ENCODE measurements at regions not wholly inside any gene's neighbourhood (a gene's known extent, or its start where the extent isn't known, plus 50 kb on each side); places are given as distances from the start of the nearest gene placed in this dataset.

GRCh38 chr14:82886670-82887069, 1353.0 kb upstream of the SEL1L start:
- Histone ChIP-seq H3K27me3 (ENCODE audit: control insufficient read depth, insufficient read depth, low read length) (no peaks in the 10 kb centered on the region), H3K9me3 (ENCODE audit: control insufficient read depth in 2 of 3, insufficient read depth in 1 of 3, low read length in 3 of 3) (no peaks in the 10 kb centered on the region), H3K27ac (ENCODE audit: low read depth in 2 of 2, low read length in 2 of 2) (no peak overlapping the region), H3K4me1 (ENCODE audit: control insufficient read depth in 2 of 3, insufficient read depth in 2 of 3, low read depth in 1 of 3, low read length in 3 of 3) (no peaks in the 10 kb centered on the region), H3K36me3 (ENCODE audit: control insufficient read depth in 2 of 3, insufficient read depth in 3 of 3, low read length in 3 of 3) (no peaks in the 10 kb centered on the region), H3K9ac (ENCODE audit: low read length in 3 of 3) (no peak overlapping the region), H3K4me3 (ENCODE audit: low read length in 3 of 3) (no peak overlapping the region)
- TF ChIP-seq CTCF (IDR thresholded peaks at IDR 0.05; ENCODE audit: borderline replicate concordance, extremely low read depth, insufficient read depth) = no peak
- DNase-seq (no peak), FAIRE-seq (no peak)
- intact Hi-C loops (cut with DNase I) = no loop called here

DNA sequence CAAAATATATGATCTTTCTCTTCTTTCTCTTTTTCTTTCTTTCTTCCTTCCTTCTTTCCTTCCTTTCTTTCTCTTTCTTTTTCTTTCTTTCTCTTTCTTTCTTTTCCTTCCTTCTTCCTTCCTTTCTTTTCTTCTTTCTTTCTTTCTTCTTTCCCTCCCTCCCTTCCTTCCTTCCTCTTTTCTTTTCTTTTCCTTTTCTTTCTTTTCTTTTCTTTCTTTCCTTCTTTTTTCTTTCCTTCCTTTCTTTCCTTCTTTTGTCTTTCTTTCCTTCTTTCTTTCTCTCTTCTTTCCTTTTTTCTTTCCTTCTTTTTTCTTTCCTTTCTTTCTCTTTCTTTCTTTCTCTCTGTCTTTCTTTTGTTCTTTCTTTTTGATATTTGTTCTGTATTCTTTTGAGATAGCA, 1356.0 kb upstream of the SEL1L start:
- H3K27ac ChIP-seq (ENCODE audit: low read depth in 2 of 2, low read length in 2 of 2) = no peak overlapping the region
- no peaks in the 10 kb centered on the region for H3K4me1 ChIP-seq (ENCODE audit: control insufficient read depth in 2 of 3, insufficient read depth in 2 of 3, low read depth in 1 of 3, low read length in 3 of 3)
- no peaks in the 10 kb centered on the region for H3K9me3 ChIP-seq (ENCODE audit: control insufficient read depth in 2 of 3, insufficient read depth in 1 of 3, low read length in 3 of 3)
- FAIRE-seq (no peak), DNase-seq (no peak)
- no peaks in the 10 kb centered on the region for H3K36me3 ChIP-seq (ENCODE audit: control insufficient read depth in 2 of 3, insufficient read depth in 3 of 3, low read length in 3 of 3)
- TF ChIP-seq CTCF (IDR thresholded peaks at IDR 0.05; ENCODE audit: borderline replicate concordance, extremely low read depth, insufficient read depth) = no peak
- no peak overlapping the region for H3K9ac ChIP-seq (ENCODE audit: low read length in 3 of 3)
- no peaks in the 10 kb centered on the region for H3K27me3 ChIP-seq (ENCODE audit: control insufficient read depth, insufficient read depth, low read length)
- no peak overlapping the region for H3K4me3 ChIP-seq (ENCODE audit: low read length in 3 of 3)
- intact Hi-C loops (cut with DNase I) = no loop called here

GRCh38 chr14:82896476-82896875, 1362.8 kb upstream of the SEL1L start:
- DNase-seq (peak in 2 of 5 donors; percentile 12 to 59), FAIRE-seq (no peak)
- H3K36me3 ChIP-seq (ENCODE audit: control insufficient read depth in 2 of 3, insufficient read depth in 3 of 3, low read length in 3 of 3) = no peaks in the 10 kb centered on the region
- no peak for TF ChIP-seq CTCF (IDR thresholded peaks at IDR 0.05; ENCODE audit: borderline replicate concordance, extremely low read depth, insufficient read depth)
- H3K27me3 ChIP-seq (ENCODE audit: control insufficient read depth, insufficient read depth, low read length) = no peaks in the 10 kb centered on the region
- H3K9me3 ChIP-seq (ENCODE audit: control insufficient read depth in 2 of 3, insufficient read depth in 1 of 3, low read length in 3 of 3) = no peaks in the 10 kb centered on the region
- no peak overlapping the region for H3K9ac ChIP-seq (ENCODE audit: low read length in 3 of 3)
- intact Hi-C loops (cut with DNase I) = no loop called here
- H3K4me1 ChIP-seq (ENCODE audit: control insufficient read depth in 2 of 3, insufficient read depth in 2 of 3, low read depth in 1 of 3, low read length in 3 of 3) = no peaks in the 10 kb centered on the region
- no peak overlapping the region for H3K4me3 ChIP-seq (ENCODE audit: low read length in 3 of 3)
- H3K27ac ChIP-seq (ENCODE audit: low read depth in 2 of 2, low read length in 2 of 2) = no peak overlapping the region

All from kidney (tissue), 13 donors.